OCI-LY3 (cell line): ENCODE measurements at regions not wholly inside any gene's neighbourhood (a gene's known extent, or its start where the extent isn't known, plus 50 kb on each side); places are given as distances from the start of the nearest gene placed in this dataset.

ENCODE experiments used
- H2AFZ ChIP-seq: fragments of 200-600, 300-600 bp; shearing (Covaris generic); 2 replicates; pipeline ENCODE4 v1.6.0; 2014; ENCODE audit warnings: antibody characterized with exemption, low read depth, low read length
- H3K27ac ChIP-seq: fragments of 200-600, 300-600 bp; sonication (generic); 2 replicates; pipeline ENCODE4 v1.5.1; 2014; ENCODE audit warnings: mild to moderate bottlenecking, low read length, moderate library complexity, mixed read lengths
- H3K27me3 ChIP-seq: fragments of 200-600, 300-600 bp; sonication (generic); 2 replicates; pipeline ENCODE4 v1.6.1; 2014; ENCODE audit warnings: low read depth, low read length, mixed read lengths
- H3K36me3 ChIP-seq: fragments of 200-600, 300-600 bp; sonication (generic); replicated peaks from 2 replicates; pipeline ENCODE3; 2014; ENCODE audit warnings: low read depth, low read length, mixed read lengths
- H3K4me1 ChIP-seq: fragments of 300-600, 200-600 bp; sonication (generic); 2 replicates; pipeline ENCODE4 v1.6.1; 2014; ENCODE audit warnings: low read length, mixed read lengths
- H3K4me2 ChIP-seq: fragments of 200-600, 300-600 bp; sonication (generic); 2 replicates; pipeline ENCODE4 v1.6.1; 2014; ENCODE audit warnings: low read length, mixed read lengths
- H3K4me3 ChIP-seq: fragments of 300-600, 200-600 bp; sonication (generic); 2 replicates; pipeline ENCODE4 v1.5.1; 2014; ENCODE audit warnings: antibody characterized with exemption, mild to moderate bottlenecking, low read length, moderate library complexity
- H3K79me2 ChIP-seq: fragments of 300-600, 200-600 bp; shearing (Covaris generic); 2 replicates; pipeline ENCODE4 v1.6.1; 2014; ENCODE audit warnings: mild to moderate bottlenecking, low read length, mixed read lengths
- H3K9ac ChIP-seq: fragments of 300-600, 200-600 bp; shearing (Covaris generic); 2 replicates; pipeline ENCODE4 v1.6.0; 2014; ENCODE audit warnings: mild to moderate bottlenecking, low read length, moderate library complexity
- H3K9me3 ChIP-seq: fragments of 200-600, 300-600 bp; shearing (Covaris generic); 2 replicates; pipeline ENCODE4 v1.6.1; 2014; ENCODE audit warnings: low read length, mixed read lengths; ENCODE audit not compliant: insufficient read depth
- H4K20me1 ChIP-seq: fragments of 200-600, 300-600 bp; sonication (generic); 2 replicates; pipeline ENCODE4 v1.6.1; 2016; ENCODE audit warnings: low read length, mixed read lengths; ENCODE audit not compliant: insufficient read depth
- CTCF ChIP-seq: fragments of 200-600, 300-600 bp; sonication (generic); IDR thresholded peaks from 2 replicates; pipeline ENCODE4 v1.5.1; 2014; ENCODE audit warnings: antibody characterized with exemption, low read length, low read depth
- EZH2phosphoT487 ChIP-seq: fragments of 200-600 bp; shearing (Covaris generic); IDR thresholded peaks from 2 replicates; pipeline ENCODE4 v1.6.1; 2018; ENCODE audit warnings: antibody characterized with exemption, mixed run types, low read depth

- peak overlapping the region; percentile 69 for H3K9ac ChIP-seq
- H3K4me1 ChIP-seq = peaks cover 44% of the 10 kb centered on the region
- H3K79me2 ChIP-seq = no peaks in the 10 kb centered on the region
- H4K20me1 ChIP-seq = no peaks in the 10 kb centered on the region
- no peaks in the 10 kb centered on the region for H3K36me3 ChIP-seq
- peak overlapping the region; percentile 46 for H2AFZ ChIP-seq
- H3K27me3 ChIP-seq = no peaks in the 10 kb centered on the region
- TF ChIP-seq EZH2phosphoT487 (no peak), CTCF (no peak)
- H3K4me2 ChIP-seq = peak overlapping the region; percentile 79
- H3K27ac ChIP-seq = peak overlapping the region; percentile 93
- no peaks in the 10 kb centered on the region for H3K9me3 ChIP-seq
- peak overlapping the region; percentile 47 for H3K4me3 ChIP-seq
Measured at GRCh38 chrX:15151267-15152186, 118.4 kb downstream of the ASB9 start.

- Histone ChIP-seq H3K36me3 (no peaks in the 10 kb centered on the region), H3K27ac (peak overlapping the region; percentile 93), H3K4me1 (peaks cover 51% of the 10 kb centered on the region), H3K27me3 (no peaks in the 10 kb centered on the region), H3K9me3 (no peaks in the 10 kb centered on the region), H2AFZ (no peak overlapping the region), H3K79me2 (no peaks in the 10 kb centered on the region), H3K9ac (no peak overlapping the region; the same call in 1 of the 2 replicates), H3K4me2 (peak overlapping the region; percentile 79), H4K20me1 (no peaks in the 10 kb centered on the region), H3K4me3 (no peak overlapping the region)
- TF ChIP-seq EZH2phosphoT487 (no peak), CTCF (no peak)
Measured at GRCh38 chrX:15150586-15150985, 119.3 kb downstream of the ASB9 start.

GRCh38 chrX:15146515-15146914, 123.4 kb downstream of the ASB9 start:
- Histone ChIP-seq H3K27ac (no peak overlapping the region), H3K36me3 (no peaks in the 10 kb centered on the region), H3K9ac (no peak overlapping the region), H3K4me1 (peaks cover 44% of the 10 kb centered on the region), H3K79me2 (no peaks in the 10 kb centered on the region), H4K20me1 (no peaks in the 10 kb centered on the region), H3K4me3 (no peak overlapping the region), H3K4me2 (no peak overlapping the region), H3K27me3 (no peaks in the 10 kb centered on the region), H2AFZ (no peak overlapping the region), H3K9me3 (no peaks in the 10 kb centered on the region)
- no peak for TF ChIP-seq EZH2phosphoT487
- peak; percentile 46 for TF ChIP-seq CTCF

GRCh38 chrX:15143825-15144121, 126.1 kb downstream of the ASB9 start:
- Histone ChIP-seq H3K9ac (no peak overlapping the region), H3K4me1 (peaks cover 23% of the 10 kb centered on the region), H3K79me2 (no peaks in the 10 kb centered on the region), H4K20me1 (no peaks in the 10 kb centered on the region), H3K27me3 (no peaks in the 10 kb centered on the region), H2AFZ (no peak overlapping the region), H3K27ac (no peak overlapping the region), H3K4me3 (no peak overlapping the region), H3K36me3 (no peaks in the 10 kb centered on the region), H3K4me2 (no peak overlapping the region), H3K9me3 (no peaks in the 10 kb centered on the region)
- TF ChIP-seq CTCF (no peak), EZH2phosphoT487 (no peak)
